ENCODE measurements at regions not wholly inside any gene's neighbourhood (a gene's known extent, or its start where the extent isn't known, plus 50 kb on each side); places are given as distances from the start of the nearest gene placed in this dataset.

DNA sequence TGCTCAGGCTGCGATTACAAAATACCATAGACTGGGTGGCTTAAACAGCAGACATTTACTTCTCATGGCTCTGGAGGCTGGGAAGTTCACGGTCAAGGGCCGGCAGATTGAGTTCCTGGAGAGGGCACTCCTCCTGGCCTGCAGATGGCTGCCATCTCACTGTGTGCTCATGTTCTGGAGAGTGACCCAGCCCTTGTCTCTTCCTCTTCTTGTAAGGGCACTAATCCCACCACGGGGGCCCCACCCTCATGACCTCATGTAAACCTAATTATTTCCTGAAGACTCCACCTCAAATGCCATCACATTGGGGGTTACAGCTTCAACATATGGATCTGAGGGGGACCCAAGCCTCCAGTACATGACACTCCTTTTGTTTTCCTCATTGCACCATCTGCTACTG is 56.0 kb upstream of the CLDN10 start:
- FAIRE-seq (no peak), DNase-seq (ENCODE audit: low spot score) (no peak)

DNA sequence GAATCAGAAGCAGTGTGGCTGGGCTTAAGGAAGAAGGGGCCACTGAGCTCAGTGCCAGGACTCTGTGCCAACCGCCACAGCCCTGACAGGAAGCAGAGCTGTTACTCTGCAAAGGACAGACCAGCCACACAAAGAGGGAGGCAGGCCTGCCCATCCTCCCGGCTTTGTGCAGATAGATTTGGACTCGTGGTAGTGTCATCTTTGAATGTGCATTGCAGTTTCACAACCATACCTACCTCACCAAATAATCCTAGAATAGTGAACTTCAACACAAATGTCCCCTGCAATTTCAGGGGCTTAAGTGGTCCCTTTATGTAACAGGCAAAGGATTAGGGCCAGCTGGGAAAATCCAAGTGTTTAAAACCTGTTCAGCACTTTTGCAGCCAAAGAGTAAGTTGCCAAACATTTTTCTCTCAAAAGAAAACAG is 55.1 kb upstream of the CLDN10 start:
- FAIRE-seq (no peak), DNase-seq (ENCODE audit: low spot score) (no peak)

GRCh38 chr13:95498886-95499285 is 53.6 kb upstream of the CLDN10 start:
- no peak for DNase-seq (ENCODE audit: low spot score)
- FAIRE-seq = no peak

- FAIRE-seq (no peak), DNase-seq (ENCODE audit: low spot score) (no peak)
These were observed 52.5 kb upstream of the CLDN10 start for GRCh38 chr13:95499811-95500712.

- no peak for FAIRE-seq
- DNase-seq (ENCODE audit: low spot score) = no peak
These were observed 50.3 kb upstream of the CLDN10 start for GRCh38 chr13:95502216-95502615.
